Activated CD8-positive, alpha-beta memory T cell treated with anti-CD3 and anti-CD28 coated beads, Interleukin-2, amount 50 U/mL, for 4 hours (primary cell): ENCODE measurements at regions not wholly inside any gene's neighbourhood (a gene's known extent, or its start where the extent isn't known, plus 50 kb on each side); places are given as distances from the start of the nearest gene placed in this dataset.

Source experiments
- DNase-seq: peaks from one replicate; pipeline ENCODE4 v3.0.0-alpha.2; 2020

- no peak for DNase-seq
Measured at GRCh38 chr1:165073185-165074007, 283.1 kb downstream of the LMX1A start.

GRCh38 chr1:165070675-165071074, 285.8 kb downstream of the LMX1A start:
- DNase-seq = no peak

- DNase-seq = no peak
Measured at GRCh38 chr1:165069829-165070228, 286.7 kb downstream of the LMX1A start.

GRCh38 chr1:165068741-165069140, 287.8 kb downstream of the LMX1A start:
- DNase-seq = no peak

GRCh38 chr1:165067829-165068228, 288.7 kb downstream of the LMX1A start:
- no peak for DNase-seq

GRCh38 chr1:165063181-165063965, 293.1 kb downstream of the LMX1A start:
- no peak for DNase-seq

- no peak for DNase-seq
Measured at GRCh38 chr1:165062346-165062745, 294.2 kb downstream of the LMX1A start.

- no peak for DNase-seq
Measured at GRCh38 chr1:165060285-165060793, 296.2 kb downstream of the LMX1A start.

GRCh38 chr1:165057956-165058355, 298.6 kb downstream of the LMX1A start:
- no peak for DNase-seq

GRCh38 chr1:165056914-165057313, 299.6 kb downstream of the LMX1A start:
- no peak for DNase-seq

- no peak for DNase-seq
Measured at GRCh38 chr1:165055581-165055980, 300.9 kb downstream of the LMX1A start.

- no peak for DNase-seq
Measured at GRCh38 chr1:165054627-165055026, 301.9 kb downstream of the LMX1A start.

- no peak for DNase-seq
Measured at GRCh38 chr1:165053351-165053750, 303.2 kb downstream of the LMX1A start.

- no peak for DNase-seq
Measured at GRCh38 chr1:165052936-165053335, 303.6 kb downstream of the LMX1A start.

GRCh38 chr1:165052431-165052830, 304.1 kb downstream of the LMX1A start:
- DNase-seq = no peak

GRCh38 chr1:165050246-165050645, 306.3 kb downstream of the LMX1A start:
- no peak for DNase-seq

GRCh38 chr1:165047994-165048393, 308.5 kb downstream of the LMX1A start:
- DNase-seq = no peak

- DNase-seq = no peak
Measured at GRCh38 chr1:165045902-165046301, 310.6 kb downstream of the LMX1A start.

- no peak for DNase-seq
Measured at GRCh38 chr1:165040641-165041040, 315.9 kb downstream of the LMX1A start.

- DNase-seq = no peak
Measured at GRCh38 chr1:165039996-165040395, 316.5 kb downstream of the LMX1A start.

- DNase-seq = no peak
Measured at GRCh38 chr1:165036403-165036802, 320.1 kb downstream of the LMX1A start.

GRCh38 chr1:165034136-165034809, 322.2 kb downstream of the LMX1A start:
- no peak for DNase-seq

- DNase-seq = no peak
Measured at GRCh38 chr1:165031001-165031400, 325.5 kb downstream of the LMX1A start.
